Fibroblast of the aortic adventitia (primary cell): ENCODE measurements at regions not wholly inside any gene's neighbourhood (a gene's known extent, or its start where the extent isn't known, plus 50 kb on each side); places are given as distances from the start of the nearest gene placed in this dataset.
A peak's percentile ranks its signal among the peaks of the same experiment; 100 is the strongest.
"Not testable (repeated sequence)": the region's sequence is repeated elsewhere in the genome, so short reads cannot be mapped to it uniquely, and the experiment has no call there.

ENCODE experiments used
- DNase-seq: peaks from one replicate; pipeline ENCODE4 v3.0.0-alpha.2; 2010; ENCODE audit warnings: low read depth
- H3K4me3 ChIP-seq: 2 replicates; pipeline ENCODE4 v1.5.1; 2011; ENCODE audit warnings: low read depth, mild to moderate bottlenecking, control low read depth, low read length, moderate library complexity
- CTCF ChIP-seq: IDR thresholded peaks from 2 replicates; pipeline ENCODE4 v1.5.1; 2011; ENCODE audit warnings: mild to moderate bottlenecking, low read length, control low read depth, inconsistent platforms; ENCODE audit not compliant: insufficient read depth

GRCh38 chr6:168916576-168917211 lies 337.0 kb downstream of the THBS2 start:
- H3K4me3 ChIP-seq = no peak overlapping the region
- no peak for TF ChIP-seq CTCF
- DNase-seq = peak; percentile 86

GRCh38 chr6:168915855-168916254 lies 337.8 kb downstream of the THBS2 start:
- DNase-seq = no peak
- TF ChIP-seq CTCF = no peak
- H3K4me3 ChIP-seq = no peak overlapping the region

GRCh38 chr6:168915242-168915641 lies 338.4 kb downstream of the THBS2 start:
- DNase-seq = no peak
- no peak overlapping the region for H3K4me3 ChIP-seq
- TF ChIP-seq CTCF = no peak

- no peak for TF ChIP-seq CTCF
- no peak overlapping the region for H3K4me3 ChIP-seq
- DNase-seq = no peak
Observed at GRCh38 chr6:168913866-168914469, 339.7 kb downstream of the THBS2 start.

GRCh38 chr6:168913231-168913865 lies 340.3 kb downstream of the THBS2 start:
- not testable (repeated sequence) for H3K4me3 ChIP-seq, DNase-seq

GRCh38 chr6:168909288-168909687 lies 344.4 kb downstream of the THBS2 start:
- TF ChIP-seq CTCF = no peak
- no peak overlapping the region for H3K4me3 ChIP-seq
- DNase-seq = no peak

- peak; percentile 94 for DNase-seq
- no peak overlapping the region for H3K4me3 ChIP-seq
- peak; percentile 54 for TF ChIP-seq CTCF
Observed at GRCh38 chr6:168908887-168909286, 344.8 kb downstream of the THBS2 start.
